ENCODE measurements at regions not wholly inside any gene's neighbourhood (a gene's known extent, or its start where the extent isn't known, plus 50 kb on each side); places are given as distances from the start of the nearest gene placed in this dataset.

DNA sequence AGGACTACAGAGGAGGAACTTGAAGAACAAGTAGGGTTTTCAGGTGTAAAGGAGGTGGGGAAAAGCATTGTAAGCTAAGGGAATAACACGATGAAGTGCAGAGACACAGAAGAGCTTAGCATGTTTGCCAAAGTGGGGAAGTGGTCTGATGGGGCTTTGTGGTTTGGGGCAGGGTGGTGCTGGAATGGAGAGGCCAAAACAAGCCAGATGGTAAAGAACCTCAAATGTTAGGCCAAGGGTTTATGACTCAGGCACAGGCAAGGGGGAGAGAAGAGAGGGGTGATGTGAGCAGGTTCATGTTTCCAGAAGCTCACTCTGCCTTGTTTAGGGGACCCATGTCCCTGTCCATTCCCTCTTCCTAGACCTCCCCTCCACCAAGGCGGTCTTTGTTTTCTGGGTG, 104.5 kb upstream of the YWHAQ start:
- H3K4me1 Mint-ChIP-seq, result peaks cover under 1% of the 10 kb centered on the region
- TF ChIP-seq, protein P1, sequence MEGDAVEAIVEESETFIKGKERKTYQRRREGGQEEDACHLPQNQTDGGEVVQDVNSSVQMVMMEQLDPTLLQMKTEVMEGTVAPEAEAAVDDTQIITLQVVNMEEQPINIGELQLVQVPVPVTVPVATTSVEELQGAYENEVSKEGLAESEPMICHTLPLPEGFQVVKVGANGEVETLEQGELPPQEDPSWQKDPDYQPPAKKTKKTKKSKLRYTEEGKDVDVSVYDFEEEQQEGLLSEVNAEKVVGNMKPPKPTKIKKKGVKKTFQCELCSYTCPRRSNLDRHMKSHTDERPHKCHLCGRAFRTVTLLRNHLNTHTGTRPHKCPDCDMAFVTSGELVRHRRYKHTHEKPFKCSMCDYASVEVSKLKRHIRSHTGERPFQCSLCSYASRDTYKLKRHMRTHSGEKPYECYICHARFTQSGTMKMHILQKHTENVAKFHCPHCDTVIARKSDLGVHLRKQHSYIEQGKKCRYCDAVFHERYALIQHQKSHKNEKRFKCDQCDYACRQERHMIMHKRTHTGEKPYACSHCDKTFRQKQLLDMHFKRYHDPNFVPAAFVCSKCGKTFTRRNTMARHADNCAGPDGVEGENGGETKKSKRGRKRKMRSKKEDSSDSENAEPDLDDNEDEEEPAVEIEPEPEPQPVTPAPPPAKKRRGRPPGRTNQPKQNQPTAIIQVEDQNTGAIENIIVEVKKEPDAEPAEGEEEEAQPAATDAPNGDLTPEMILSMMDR (conservative IDR thresholded peaks at IDR 0.05), result no peak
- no peak for DNase-seq (ENCODE audit: low read depth, low spot score)
- no peak overlapping the region for H3K27ac Mint-ChIP-seq (ENCODE audit: unreplicated experiment)
- H3K27me3 Mint-ChIP-seq (ENCODE audit: low read depth), result no peaks in the 10 kb centered on the region
- H3K9me3 Mint-ChIP-seq, result peaks cover 9% of the 10 kb centered on the region
- H3K36me3 Mint-ChIP-seq (ENCODE audit: low read depth), result no peaks in the 10 kb centered on the region
- H3K4me3 Mint-ChIP-seq, result no peak overlapping the region

DNA sequence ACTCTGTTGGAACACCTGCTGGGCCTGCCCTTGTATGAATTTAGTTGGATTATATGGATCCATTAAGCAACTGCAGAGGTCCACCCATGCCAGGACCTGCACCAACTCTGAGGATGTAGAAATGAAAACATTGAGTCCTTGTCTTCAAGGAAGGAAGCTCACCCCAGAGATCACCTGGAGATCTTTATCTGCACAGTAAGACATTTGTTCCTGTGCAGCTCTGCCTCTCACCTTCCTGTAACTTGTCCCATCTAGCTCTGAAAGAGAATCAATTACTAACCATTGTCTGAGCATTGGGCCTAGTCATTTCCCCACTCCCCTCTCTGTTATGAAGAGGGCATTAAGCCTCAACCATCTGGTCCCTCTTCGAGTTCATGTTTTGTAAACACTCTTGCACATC, 105.2 kb upstream of the YWHAQ start:
- Mint-ChIP-seq H3K36me3 (ENCODE audit: low read depth) (no peaks in the 10 kb centered on the region), H3K27ac (ENCODE audit: unreplicated experiment) (no peak overlapping the region), H3K4me1 (no peaks in the 10 kb centered on the region), H3K4me3 (no peak overlapping the region), H3K9me3 (peaks cover 9% of the 10 kb centered on the region), H3K27me3 (ENCODE audit: low read depth) (peaks cover 1% of the 10 kb centered on the region)
- TF ChIP-seq, protein P1 (conservative IDR thresholded peaks at IDR 0.05), result no peak
- no peak for DNase-seq (ENCODE audit: low read depth, low spot score)

DNA sequence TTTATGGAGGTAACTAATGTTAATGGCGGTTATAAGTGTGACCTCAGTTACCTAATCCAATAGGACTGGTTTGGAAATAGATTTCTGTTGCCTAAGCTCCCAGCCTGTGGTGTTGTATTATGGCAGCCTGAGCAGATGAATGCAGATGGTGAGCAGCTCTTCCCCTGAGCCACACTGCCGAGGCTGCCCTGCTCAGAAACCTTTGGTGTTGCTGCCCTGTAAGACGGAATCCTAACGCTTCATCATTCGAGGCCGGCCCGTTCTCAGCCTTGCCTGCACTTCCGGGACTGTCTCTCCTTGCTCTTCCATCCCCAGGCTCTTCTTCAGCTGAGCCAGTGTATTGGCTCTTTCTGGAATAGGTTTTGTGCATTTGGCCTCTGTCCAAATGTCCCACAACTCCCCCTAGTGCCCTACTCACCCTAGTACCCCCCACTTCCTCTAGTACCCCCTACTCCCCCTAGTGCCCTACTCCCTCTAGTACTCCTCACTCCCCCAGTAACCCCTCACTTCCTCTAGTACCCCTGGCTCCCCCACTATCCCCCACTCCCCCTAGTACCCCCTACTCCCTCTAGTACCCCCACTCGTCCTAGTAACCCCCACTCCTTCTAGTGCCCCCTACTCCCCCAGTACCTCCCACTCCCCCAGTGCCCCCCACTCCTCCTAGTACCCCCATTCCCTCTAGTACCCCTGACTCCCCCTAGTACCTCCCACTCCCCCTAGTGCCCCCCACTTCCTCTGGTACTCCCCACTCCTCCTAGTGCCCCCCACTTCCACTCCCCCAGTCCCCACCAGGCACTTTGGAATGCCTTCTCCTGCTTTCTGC, 106.0 kb upstream of the TAF1B start:
- Mint-ChIP-seq H3K9me3 (peaks cover 9% of the 10 kb centered on the region), H3K27me3 (ENCODE audit: low read depth) (peaks cover 2% of the 10 kb centered on the region), H3K4me3 (no peak overlapping the region), H3K36me3 (ENCODE audit: low read depth) (no peaks in the 10 kb centered on the region), H3K27ac (ENCODE audit: unreplicated experiment) (no peak overlapping the region), H3K4me1 (no peaks in the 10 kb centered on the region)
- no peak for DNase-seq (ENCODE audit: low read depth, low spot score)
- TF ChIP-seq, protein P1 (conservative IDR thresholded peaks at IDR 0.05), result no peak

DNA sequence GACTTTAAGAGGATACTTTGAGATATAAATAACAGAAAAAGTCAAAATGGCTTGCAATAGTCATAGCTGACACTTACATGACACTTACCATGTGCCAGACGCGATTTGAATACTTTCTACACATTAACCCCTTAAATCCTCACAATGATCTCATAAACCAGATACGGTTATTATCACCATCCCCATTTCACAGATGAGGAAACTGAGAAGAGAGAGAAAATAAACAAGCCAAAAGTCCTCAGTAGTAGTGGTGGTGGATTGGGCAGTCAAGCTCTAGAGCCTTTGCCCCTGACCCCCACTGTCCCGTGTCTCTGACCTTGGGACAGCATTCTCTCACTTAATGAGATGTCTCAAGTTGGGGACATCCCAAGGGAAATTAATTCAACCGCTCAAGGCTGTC, 105.2 kb upstream of the TAF1B start:
- TF ChIP-seq, protein P1 (conservative IDR thresholded peaks at IDR 0.05), result no peak
- no peak overlapping the region for H3K27ac Mint-ChIP-seq (ENCODE audit: unreplicated experiment)
- no peaks in the 10 kb centered on the region for H3K4me1 Mint-ChIP-seq
- peaks cover 9% of the 10 kb centered on the region for H3K9me3 Mint-ChIP-seq
- H3K27me3 Mint-ChIP-seq (ENCODE audit: low read depth), result peaks cover 2% of the 10 kb centered on the region
- no peak for DNase-seq (ENCODE audit: low read depth, low spot score)
- no peak overlapping the region for H3K4me3 Mint-ChIP-seq
- no peaks in the 10 kb centered on the region for H3K36me3 Mint-ChIP-seq (ENCODE audit: low read depth)

DNA sequence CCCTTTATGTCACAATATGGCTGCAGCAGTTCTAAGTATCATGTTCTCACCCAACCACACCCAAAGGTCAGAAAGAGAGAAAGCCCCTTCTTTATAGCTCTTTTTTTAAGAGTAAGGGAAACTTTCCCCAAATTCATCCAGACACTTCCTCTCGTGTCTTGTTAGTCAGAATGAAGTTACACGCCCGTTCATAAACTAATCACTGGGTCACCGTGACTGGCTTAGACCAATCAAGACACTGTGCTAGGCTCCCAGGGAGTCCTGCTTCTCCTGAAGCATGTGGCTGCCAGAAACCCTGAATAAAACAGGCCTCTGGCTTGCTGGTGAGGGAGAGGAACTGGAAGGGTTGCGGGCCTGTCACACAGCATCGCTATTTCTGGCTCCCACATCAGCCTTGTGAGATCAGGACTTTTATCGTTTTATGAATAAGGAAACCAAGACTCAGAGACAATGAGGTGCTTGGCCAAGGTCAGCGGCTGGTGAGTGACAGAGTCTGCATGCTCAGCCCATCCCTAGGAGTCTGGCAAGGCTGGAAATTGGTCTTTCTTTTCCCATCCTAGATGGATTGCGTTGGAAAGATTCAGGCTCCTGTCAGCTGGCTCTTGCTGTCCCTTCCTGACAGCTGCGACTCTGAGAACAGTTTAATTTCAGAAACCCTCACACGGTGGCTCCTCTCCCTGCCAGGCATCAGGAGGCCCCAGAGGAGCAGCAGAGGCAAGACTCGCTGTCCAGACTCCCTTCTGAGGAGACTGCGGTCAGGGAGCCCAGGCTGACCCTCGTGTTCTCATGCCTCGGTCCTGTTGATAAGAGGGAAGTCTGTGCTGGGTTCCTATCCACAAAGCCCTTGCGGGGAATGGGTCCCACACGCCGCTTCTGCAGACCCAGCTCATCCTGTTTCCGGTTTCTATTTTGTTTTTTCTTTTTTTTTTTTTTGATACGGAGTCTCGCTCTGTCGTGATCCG, 104.5 kb upstream of the TAF1B start:
- TF ChIP-seq, protein P1 (conservative IDR thresholded peaks at IDR 0.05), result no peak
- no peaks in the 10 kb centered on the region for H3K36me3 Mint-ChIP-seq (ENCODE audit: low read depth)
- DNase-seq (ENCODE audit: low read depth, low spot score), result no peak
- no peaks in the 10 kb centered on the region for H3K4me1 Mint-ChIP-seq
- H3K4me3 Mint-ChIP-seq, result no peak overlapping the region
- no peak overlapping the region for H3K27ac Mint-ChIP-seq (ENCODE audit: unreplicated experiment)
- H3K27me3 Mint-ChIP-seq (ENCODE audit: low read depth), result peaks cover 2% of the 10 kb centered on the region
- peaks cover 9% of the 10 kb centered on the region for H3K9me3 Mint-ChIP-seq
